GM23338 (cell line): ENCODE measurements at regions not wholly inside any gene's neighbourhood (a gene's known extent, or its start where the extent isn't known, plus 50 kb on each side); places are given as distances from the start of the nearest gene placed in this dataset.

Experiments
- ATAC-seq: fragments of 200-7000 bp; cut with Tn5 transposase; 3 replicates; pipeline ENCODE4 v1.9.1; 2020
- DNase-seq: peaks from one replicate; pipeline ENCODE4 v3.0.0-alpha.2; 2015; ENCODE audit warnings: low spot score
- H2AFZ ChIP-seq: fragments of 200-600 bp; sonication (generic); 2 replicates; pipeline ENCODE4 v1.8.0; 2016; ENCODE audit warnings: antibody characterized with exemption, mild to moderate bottlenecking, moderate library complexity
- H3F3A ChIP-seq: fragments of 200-600 bp; sonication (generic); replicated peaks from 2 replicates; pipeline ENCODE4 v1.8.0; 2017; ENCODE audit warnings: antibody characterized with exemption, mixed run types, low read depth
- H3K27ac ChIP-seq: fragments of 200-600 bp; sonication (generic); 2 replicates; pipeline ENCODE4 v1.6.1; 2016; ENCODE audit warnings: low read depth
- H3K27me3 ChIP-seq: fragments of 200-600 bp; sonication (generic); 2 replicates; pipeline ENCODE4 v1.8.0; 2016; ENCODE audit warnings: mild to moderate bottlenecking, mixed run types, moderate library complexity; ENCODE audit not compliant: insufficient read depth
- H3K36me3 ChIP-seq: fragments of 200-600 bp; sonication (generic); 2 replicates; pipeline ENCODE4 v1.8.0; 2016; ENCODE audit warnings: mild to moderate bottlenecking; ENCODE audit not compliant: insufficient read depth
- H3K4me1 ChIP-seq: fragments of 200-600 bp; sonication (generic); 2 replicates; pipeline ENCODE4 v1.8.0; 2016; ENCODE audit warnings: mild to moderate bottlenecking, moderate library complexity; ENCODE audit not compliant: insufficient read depth
- H3K4me2 ChIP-seq: fragments of 200-600 bp; sonication (generic); 2 replicates; pipeline ENCODE4 v1.7.1; 2017; ENCODE audit warnings: mixed run types
- H3K4me3 ChIP-seq: fragments of 200-600 bp; sonication (generic); 2 replicates; pipeline ENCODE4 v1.6.1; 2016; ENCODE audit warnings: mixed run types
- H3K79me2 ChIP-seq: fragments of 200-600 bp; sonication (generic); replicated peaks from 2 replicates; pipeline ENCODE4 v1.8.0; 2017; ENCODE audit warnings: mild to moderate bottlenecking; ENCODE audit not compliant: insufficient read depth
- H3K9me2 ChIP-seq: fragments of 200-600 bp; sonication (generic); 2 replicates; pipeline ENCODE4 v1.8.0; 2017; ENCODE audit not compliant: insufficient read depth
- H4K20me1 ChIP-seq: fragments of 200-600 bp; sonication (generic); replicated peaks from 2 replicates; pipeline ENCODE4 v1.8.0; 2017; ENCODE audit warnings: mild to moderate bottlenecking; ENCODE audit not compliant: insufficient read depth
- H3K27ac Mint-ChIP-seq: 2 replicates; pipeline ENCODE4 v1.8.0; 2020; ENCODE audit warnings: inconsistent platforms, mild to moderate bottlenecking, moderate library complexity, mixed read lengths
- H3K27me3 Mint-ChIP-seq: 3 replicates; pipeline ENCODE4 v1.8.0; 2022; ENCODE audit warnings: low read depth, mild to moderate bottlenecking, moderate library complexity, mixed read lengths, inconsistent platforms; ENCODE audit not compliant: insufficient read depth, poor library complexity
- H3K36me3 Mint-ChIP-seq: 3 replicates; pipeline ENCODE4 v1.8.0; 2021; ENCODE audit warnings: low read depth, mild to moderate bottlenecking, inconsistent platforms, moderate library complexity, mixed read lengths
- H3K4me1 Mint-ChIP-seq: 3 replicates; pipeline ENCODE4 v1.8.0; 2020; ENCODE audit warnings: mild to moderate bottlenecking, inconsistent platforms, mixed read lengths
- H3K4me3 Mint-ChIP-seq: 3 replicates; pipeline ENCODE4 v1.8.0; 2021; ENCODE audit warnings: moderate library complexity, mild to moderate bottlenecking, inconsistent platforms, mixed read lengths
- H3K9me3 Mint-ChIP-seq: 3 replicates; pipeline ENCODE4 v1.8.0; 2020; ENCODE audit warnings: moderate library complexity, mild to moderate bottlenecking, inconsistent platforms, mixed read lengths
- CREB1 ChIP-seq: fragments of 250-450 bp; sonication (Bioruptor Pico); IDR thresholded peaks from 2 replicates; pipeline ENCODE4 v1.5.0; 2020; ENCODE audit warnings: low read depth, mild to moderate bottlenecking, moderate library complexity
- EZH2 ChIP-seq: fragments of 200-600 bp; sonication (generic); IDR thresholded peaks from one replicate; pipeline ENCODE4 v1.8.0; 2017; ENCODE audit warnings: antibody characterized with exemption, mild to moderate bottlenecking, low read depth; ENCODE audit not compliant: unreplicated experiment
- EZH2phosphoT487 ChIP-seq: fragments of 200-600 bp; sonication (generic); IDR thresholded peaks from one replicate; pipeline ENCODE4 v1.8.1; 2018; ENCODE audit warnings: antibody characterized with exemption; ENCODE audit not compliant: unreplicated experiment
- JUNB ChIP-seq: IDR thresholded peaks from one replicate; pipeline ENCODE4 v1.6.1; 2016; ENCODE audit warnings: antibody characterized with exemption; ENCODE audit not compliant: unreplicated experiment
- NANOG ChIP-seq: IDR thresholded peaks from 2 replicates; pipeline ENCODE4 v1.6.1; 2016; ENCODE audit warnings: antibody characterized with exemption, borderline replicate concordance
- POLR2AphosphoS5 ChIP-seq: IDR thresholded peaks from 2 replicates; pipeline ENCODE4 v1.6.1; 2016; ENCODE audit warnings: antibody characterized with exemption, low read depth
- STAT1 ChIP-seq: IDR thresholded peaks from one replicate; pipeline ENCODE4 v1.6.1; 2016; ENCODE audit warnings: antibody characterized with exemption; ENCODE audit not compliant: unreplicated experiment
- ZNF114 ChIP-seq: fragments of 250-450 bp; sonication (Bioruptor Pico); IDR thresholded peaks from 2 replicates; pipeline ENCODE4 v1.5.0; 2020; ENCODE audit warnings: mild to moderate bottlenecking, moderate library complexity
- ZNF331 ChIP-seq: fragments of 250-450 bp; sonication (Bioruptor Pico); IDR thresholded peaks from 2 replicates; pipeline ENCODE4 v1.5.0; 2020; ENCODE audit warnings: low read depth, mild to moderate bottlenecking, moderate library complexity
- TF ChIP-seq, protein P1 (sequence below): IDR thresholded peaks from one replicate; pipeline ENCODE4 v1.6.1; 2018; ENCODE audit warnings: antibody characterized with exemption; ENCODE audit not compliant: unreplicated experiment
- TF ChIP-seq, protein P2 (sequence below): IDR thresholded peaks from 2 replicates; pipeline ENCODE4 v1.6.1; 2016; ENCODE audit warnings: antibody characterized with exemption
- TF ChIP-seq, protein P3 (sequence below): fragments of 250-450 bp; sonication (Bioruptor Pico); IDR thresholded peaks from 2 replicates; pipeline ENCODE4 v1.5.0; 2020; ENCODE audit warnings: mild to moderate bottlenecking, moderate library complexity
- TF ChIP-seq, protein P4 (sequence below), 2 experiments: fragments of 200-600 bp in 1 of 2; sonication (generic) in 1 of 2; conservative IDR thresholded peaks; 2 replicates each; pipeline versions ENCODE4 v1.5.1 to v1.6.1; 2016 to 2017; ENCODE audit warnings: antibody characterized with exemption in 2 of 2, low read depth in 2 of 2, mild to moderate bottlenecking in 2 of 2, moderate library complexity in 1 of 2

DNA sequence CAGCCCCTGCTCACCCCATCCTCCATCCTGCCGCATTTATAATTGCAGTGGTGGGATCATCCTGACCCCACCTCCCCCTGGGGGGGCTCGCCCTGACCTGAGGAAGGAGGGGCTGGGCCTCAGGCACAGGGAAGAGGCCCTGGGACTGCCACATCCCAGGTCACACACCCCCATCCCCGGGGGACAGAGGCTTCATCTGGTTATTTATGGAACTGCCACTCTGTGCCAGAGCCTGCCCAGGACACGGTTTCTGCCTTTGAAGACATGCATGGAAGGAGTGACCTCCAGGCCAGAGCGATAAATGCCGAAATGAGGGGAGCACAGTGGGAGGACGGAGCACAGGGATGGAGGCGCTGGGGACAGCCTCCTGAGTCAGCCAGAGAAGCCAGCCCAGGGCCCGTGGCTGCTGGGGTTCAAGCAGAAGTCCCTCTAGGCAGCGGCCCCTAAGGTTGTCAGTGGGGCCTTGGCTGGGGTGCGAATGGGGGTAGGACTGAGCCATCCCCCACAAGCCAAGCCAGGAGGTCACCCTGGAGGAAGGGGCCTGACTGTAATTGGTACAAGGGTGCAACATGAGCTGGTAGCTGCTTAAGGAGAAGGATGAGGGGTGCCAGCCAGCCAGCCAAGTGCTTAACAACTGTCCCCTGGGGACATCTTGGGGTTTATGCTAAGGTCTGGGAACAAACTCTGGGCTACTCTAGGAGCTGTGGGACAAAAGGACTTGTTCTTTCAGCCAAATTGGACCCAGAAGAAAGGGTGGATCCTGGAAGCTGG is 51.4 kb upstream of the SHISAL1 start:
- Histone ChIP-seq H2AFZ (no peak overlapping the region), H3F3A (no peaks in the 10 kb centered on the region), H4K20me1 (no peaks in the 10 kb centered on the region), H3K4me2 (no peak overlapping the region), H3K36me3 (no peaks in the 10 kb centered on the region), H3K27me3 (no peaks in the 10 kb centered on the region), H3K27ac (no peak overlapping the region), H3K79me2 (no peaks in the 10 kb centered on the region), H3K4me3 (no peak overlapping the region), H3K4me1 (no peaks in the 10 kb centered on the region), H3K9me2 (no peaks in the 10 kb centered on the region)
- H3K27ac Mint-ChIP-seq = no peak overlapping the region
- no peak overlapping the region for H3K4me3 Mint-ChIP-seq
- H3K4me1 Mint-ChIP-seq = no peaks in the 10 kb centered on the region
- ATAC-seq = no peak
- H3K9me3 Mint-ChIP-seq = no peaks in the 10 kb centered on the region
- no peak for DNase-seq
- H3K36me3 Mint-ChIP-seq = no peaks in the 10 kb centered on the region
- peaks cover 11% of the 10 kb centered on the region for H3K27me3 Mint-ChIP-seq
- TF ChIP-seq ZNF114 (CRISPR knock-in tag) (no peak), EZH2 (no peak), EZH2phosphoT487 (no peak), JUNB (no peak), CREB1 (no peak), STAT1 (no peak), ZNF331 (no peak), POLR2AphosphoS5 (no peak), NANOG (no peak)
- TF ChIP-seq, protein P1, sequence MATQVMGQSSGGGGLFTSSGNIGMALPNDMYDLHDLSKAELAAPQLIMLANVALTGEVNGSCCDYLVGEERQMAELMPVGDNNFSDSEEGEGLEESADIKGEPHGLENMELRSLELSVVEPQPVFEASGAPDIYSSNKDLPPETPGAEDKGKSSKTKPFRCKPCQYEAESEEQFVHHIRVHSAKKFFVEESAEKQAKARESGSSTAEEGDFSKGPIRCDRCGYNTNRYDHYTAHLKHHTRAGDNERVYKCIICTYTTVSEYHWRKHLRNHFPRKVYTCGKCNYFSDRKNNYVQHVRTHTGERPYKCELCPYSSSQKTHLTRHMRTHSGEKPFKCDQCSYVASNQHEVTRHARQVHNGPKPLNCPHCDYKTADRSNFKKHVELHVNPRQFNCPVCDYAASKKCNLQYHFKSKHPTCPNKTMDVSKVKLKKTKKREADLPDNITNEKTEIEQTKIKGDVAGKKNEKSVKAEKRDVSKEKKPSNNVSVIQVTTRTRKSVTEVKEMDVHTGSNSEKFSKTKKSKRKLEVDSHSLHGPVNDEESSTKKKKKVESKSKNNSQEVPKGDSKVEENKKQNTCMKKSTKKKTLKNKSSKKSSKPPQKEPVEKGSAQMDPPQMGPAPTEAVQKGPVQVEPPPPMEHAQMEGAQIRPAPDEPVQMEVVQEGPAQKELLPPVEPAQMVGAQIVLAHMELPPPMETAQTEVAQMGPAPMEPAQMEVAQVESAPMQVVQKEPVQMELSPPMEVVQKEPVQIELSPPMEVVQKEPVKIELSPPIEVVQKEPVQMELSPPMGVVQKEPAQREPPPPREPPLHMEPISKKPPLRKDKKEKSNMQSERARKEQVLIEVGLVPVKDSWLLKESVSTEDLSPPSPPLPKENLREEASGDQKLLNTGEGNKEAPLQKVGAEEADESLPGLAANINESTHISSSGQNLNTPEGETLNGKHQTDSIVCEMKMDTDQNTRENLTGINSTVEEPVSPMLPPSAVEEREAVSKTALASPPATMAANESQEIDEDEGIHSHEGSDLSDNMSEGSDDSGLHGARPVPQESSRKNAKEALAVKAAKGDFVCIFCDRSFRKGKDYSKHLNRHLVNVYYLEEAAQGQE = no peak
- TF ChIP-seq, protein P2, sequence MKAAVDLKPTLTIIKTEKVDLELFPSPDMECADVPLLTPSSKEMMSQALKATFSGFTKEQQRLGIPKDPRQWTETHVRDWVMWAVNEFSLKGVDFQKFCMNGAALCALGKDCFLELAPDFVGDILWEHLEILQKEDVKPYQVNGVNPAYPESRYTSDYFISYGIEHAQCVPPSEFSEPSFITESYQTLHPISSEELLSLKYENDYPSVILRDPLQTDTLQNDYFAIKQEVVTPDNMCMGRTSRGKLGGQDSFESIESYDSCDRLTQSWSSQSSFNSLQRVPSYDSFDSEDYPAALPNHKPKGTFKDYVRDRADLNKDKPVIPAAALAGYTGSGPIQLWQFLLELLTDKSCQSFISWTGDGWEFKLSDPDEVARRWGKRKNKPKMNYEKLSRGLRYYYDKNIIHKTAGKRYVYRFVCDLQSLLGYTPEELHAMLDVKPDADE = no peak
- TF ChIP-seq, protein P3, sequence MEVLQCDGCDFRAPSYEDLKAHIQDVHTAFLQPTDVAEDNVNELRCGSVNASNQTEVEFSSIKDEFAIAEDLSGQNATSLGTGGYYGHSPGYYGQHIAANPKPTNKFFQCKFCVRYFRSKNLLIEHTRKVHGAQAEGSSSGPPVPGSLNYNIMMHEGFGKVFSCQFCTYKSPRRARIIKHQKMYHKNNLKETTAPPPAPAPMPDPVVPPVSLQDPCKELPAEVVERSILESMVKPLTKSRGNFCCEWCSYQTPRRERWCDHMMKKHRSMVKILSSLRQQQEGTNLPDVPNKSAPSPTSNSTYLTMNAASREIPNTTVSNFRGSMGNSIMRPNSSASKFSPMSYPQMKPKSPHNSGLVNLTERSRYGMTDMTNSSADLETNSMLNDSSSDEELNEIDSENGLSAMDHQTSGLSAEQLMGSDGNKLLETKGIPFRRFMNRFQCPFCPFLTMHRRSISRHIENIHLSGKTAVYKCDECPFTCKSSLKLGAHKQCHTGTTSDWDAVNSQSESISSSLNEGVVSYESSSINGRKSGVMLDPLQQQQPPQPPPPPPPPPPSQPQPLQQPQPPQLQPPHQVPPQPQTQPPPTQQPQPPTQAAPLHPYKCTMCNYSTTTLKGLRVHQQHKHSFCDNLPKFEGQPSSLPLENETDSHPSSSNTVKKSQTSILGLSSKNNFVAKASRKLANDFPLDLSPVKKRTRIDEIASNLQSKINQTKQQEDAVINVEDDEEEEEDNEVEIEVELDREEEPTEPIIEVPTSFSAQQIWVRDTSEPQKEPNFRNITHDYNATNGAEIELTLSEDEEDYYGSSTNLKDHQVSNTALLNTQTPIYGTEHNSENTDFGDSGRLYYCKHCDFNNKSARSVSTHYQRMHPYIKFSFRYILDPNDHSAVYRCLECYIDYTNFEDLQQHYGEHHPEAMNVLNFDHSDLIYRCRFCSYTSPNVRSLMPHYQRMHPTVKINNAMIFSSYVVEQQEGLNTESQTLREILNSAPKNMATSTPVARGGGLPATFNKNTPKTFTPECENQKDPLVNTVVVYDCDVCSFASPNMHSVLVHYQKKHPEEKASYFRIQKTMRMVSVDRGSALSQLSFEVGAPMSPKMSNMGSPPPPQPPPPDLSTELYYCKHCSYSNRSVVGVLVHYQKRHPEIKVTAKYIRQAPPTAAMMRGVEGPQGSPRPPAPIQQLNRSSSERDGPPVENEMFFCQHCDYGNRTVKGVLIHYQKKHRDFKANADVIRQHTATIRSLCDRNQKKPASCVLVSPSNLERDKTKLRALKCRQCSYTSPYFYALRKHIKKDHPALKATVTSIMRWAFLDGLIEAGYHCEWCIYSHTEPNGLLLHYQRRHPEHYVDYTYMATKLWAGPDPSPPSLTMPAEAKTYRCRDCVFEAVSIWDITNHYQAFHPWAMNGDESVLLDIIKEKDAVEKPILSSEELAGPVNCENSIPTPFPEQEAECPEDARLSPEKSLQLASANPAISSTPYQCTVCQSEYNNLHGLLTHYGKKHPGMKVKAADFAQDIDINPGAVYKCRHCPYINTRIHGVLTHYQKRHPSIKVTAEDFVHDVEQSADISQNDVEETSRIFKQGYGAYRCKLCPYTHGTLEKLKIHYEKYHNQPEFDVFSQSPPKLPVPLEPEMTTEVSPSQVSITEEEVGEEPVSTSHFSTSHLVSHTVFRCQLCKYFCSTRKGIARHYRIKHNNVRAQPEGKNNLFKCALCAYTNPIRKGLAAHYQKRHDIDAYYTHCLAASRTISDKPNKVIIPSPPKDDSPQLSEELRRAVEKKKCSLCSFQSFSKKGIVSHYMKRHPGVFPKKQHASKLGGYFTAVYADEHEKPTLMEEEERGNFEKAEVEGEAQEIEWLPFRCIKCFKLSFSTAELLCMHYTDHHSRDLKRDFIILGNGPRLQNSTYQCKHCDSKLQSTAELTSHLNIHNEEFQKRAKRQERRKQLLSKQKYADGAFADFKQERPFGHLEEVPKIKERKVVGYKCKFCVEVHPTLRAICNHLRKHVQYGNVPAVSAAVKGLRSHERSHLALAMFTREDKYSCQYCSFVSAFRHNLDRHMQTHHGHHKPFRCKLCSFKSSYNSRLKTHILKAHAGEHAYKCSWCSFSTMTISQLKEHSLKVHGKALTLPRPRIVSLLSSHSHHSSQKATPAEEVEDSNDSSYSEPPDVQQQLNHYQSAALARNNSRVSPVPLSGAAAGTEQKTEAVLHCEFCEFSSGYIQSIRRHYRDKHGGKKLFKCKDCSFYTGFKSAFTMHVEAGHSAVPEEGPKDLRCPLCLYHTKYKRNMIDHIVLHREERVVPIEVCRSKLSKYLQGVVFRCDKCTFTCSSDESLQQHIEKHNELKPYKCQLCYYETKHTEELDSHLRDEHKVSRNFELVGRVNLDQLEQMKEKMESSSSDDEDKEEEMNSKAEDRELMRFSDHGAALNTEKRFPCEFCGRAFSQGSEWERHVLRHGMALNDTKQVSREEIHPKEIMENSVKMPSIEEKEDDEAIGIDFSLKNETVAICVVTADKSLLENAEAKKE (CRISPR knock-in tag) = no peak
- TF ChIP-seq, protein P4, sequence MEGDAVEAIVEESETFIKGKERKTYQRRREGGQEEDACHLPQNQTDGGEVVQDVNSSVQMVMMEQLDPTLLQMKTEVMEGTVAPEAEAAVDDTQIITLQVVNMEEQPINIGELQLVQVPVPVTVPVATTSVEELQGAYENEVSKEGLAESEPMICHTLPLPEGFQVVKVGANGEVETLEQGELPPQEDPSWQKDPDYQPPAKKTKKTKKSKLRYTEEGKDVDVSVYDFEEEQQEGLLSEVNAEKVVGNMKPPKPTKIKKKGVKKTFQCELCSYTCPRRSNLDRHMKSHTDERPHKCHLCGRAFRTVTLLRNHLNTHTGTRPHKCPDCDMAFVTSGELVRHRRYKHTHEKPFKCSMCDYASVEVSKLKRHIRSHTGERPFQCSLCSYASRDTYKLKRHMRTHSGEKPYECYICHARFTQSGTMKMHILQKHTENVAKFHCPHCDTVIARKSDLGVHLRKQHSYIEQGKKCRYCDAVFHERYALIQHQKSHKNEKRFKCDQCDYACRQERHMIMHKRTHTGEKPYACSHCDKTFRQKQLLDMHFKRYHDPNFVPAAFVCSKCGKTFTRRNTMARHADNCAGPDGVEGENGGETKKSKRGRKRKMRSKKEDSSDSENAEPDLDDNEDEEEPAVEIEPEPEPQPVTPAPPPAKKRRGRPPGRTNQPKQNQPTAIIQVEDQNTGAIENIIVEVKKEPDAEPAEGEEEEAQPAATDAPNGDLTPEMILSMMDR (conservative IDR thresholded peaks at IDR 0.05; ENCODE audit: low read depth in 2 of 2) = no peak
